ENCODE measurements at regions not wholly inside any gene's neighbourhood (a gene's known extent, or its start where the extent isn't known, plus 50 kb on each side); places are given as distances from the start of the nearest gene placed in this dataset.
A peak's percentile ranks its signal among the peaks of the same experiment; 100 is the strongest.
"Not testable (repeated sequence)": the region's sequence is repeated elsewhere in the genome, so short reads cannot be mapped to it uniquely, and the experiment has no call there.

DNA sequence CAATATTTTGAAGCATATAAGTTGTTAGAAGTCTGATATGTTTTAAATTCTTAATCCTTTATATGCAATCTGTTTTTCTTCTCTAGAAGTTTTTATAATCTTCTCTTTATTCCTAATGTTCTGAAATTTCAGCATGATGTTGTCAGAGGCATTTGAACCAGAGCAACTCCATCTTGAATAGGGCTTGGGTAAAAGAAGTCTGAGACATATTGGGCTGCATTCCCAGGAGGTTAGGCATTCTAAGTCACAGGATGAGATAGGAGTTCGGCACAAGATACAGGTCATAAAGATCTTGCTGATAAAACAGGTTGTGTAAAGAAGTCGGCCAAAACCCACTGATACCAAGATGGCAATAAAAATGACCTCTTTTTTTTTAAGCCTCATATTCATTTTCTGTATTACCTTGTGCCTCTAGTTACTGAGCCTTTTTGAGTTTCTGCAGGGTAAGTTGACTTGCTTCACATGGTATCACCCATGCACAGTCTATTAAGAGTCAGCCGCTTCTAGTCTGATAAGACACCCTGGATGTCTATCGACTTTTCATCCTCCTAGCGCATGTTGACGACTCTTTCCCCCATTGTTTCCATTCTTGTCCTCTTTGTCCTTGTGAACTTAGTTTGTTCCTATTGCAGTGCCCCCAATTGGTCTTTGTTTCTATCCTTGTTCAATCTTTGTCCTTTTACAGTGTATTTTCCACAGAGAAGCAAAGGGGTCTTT is 80.8 kb upstream of the RNU6-1 start:
- no peak for DNase-seq

DNA sequence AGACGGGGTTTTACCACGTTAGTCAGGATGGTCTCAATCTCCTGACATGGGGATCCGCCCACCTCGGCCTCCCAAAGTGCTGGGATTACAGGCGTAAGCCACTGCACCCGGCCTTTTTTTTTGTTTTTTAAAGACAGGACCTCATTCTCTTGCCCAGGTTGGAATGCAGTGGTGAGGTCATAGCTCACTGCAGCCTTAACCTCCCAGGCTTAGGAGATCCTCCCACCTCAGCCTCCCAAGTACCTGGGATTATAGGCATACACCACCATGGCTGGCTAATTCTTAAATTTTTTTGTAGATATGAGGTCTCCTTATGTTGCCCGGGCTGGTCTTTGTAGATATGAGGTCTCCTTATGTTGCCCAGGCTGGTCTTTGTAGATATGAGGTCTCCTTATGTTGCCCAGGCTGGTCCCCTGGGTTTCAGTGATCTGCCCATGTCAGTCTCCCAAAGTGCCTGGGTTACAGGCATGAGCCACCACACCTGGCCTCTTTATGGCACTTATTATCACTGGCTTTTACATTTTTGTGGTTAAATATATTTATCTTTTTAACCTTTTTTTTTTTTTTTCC is 82.3 kb upstream of the RNU6-1 start:
- DNase-seq = no peak

DNA sequence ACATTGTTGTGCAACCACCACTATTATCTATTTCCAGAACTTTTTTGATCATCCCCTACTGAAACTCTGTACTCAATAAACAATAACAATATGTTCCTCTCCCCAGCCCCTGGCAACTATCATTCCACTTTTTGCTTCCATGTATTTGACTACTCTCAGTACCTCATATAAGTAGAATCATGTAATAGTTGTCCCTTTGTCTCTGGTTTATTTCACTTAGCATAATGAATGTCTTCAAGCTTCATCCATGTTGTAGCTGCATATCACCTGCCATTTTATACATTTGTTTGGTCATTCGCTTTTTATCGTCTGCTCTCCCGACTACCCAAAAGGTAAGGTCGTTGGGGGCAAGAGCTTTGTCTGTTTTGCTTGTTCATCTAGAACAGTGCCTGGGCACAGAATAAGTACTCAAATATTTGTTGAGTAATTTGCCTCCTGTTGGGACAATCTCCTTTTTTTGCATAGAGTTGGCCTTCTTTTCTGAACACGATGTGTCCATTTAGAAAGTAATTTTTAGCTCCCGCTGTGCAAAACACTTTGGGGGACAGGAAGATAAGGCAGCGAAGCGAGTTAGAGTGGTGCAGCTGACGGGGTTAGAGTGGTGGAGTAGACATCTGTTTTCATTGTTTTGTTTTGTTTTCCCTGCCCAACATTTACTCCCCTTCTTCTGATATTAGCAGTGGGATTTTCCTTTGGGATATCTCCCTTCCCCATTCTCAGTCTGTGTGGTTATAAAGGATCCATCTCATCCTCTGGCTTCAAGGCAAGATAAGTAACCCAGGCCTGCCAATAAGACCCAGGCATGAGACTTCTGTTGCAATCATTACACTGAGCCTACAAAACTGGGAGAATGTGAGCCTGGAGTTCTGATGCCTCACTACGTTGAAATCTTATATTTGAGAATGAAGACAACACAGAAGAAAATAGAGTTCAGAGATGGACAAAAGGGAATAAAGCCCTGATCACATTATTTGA is 83.4 kb upstream of the RNU6-1 start:
- peak in 1 of 2 experiments; percentile 15 for DNase-seq

DNA sequence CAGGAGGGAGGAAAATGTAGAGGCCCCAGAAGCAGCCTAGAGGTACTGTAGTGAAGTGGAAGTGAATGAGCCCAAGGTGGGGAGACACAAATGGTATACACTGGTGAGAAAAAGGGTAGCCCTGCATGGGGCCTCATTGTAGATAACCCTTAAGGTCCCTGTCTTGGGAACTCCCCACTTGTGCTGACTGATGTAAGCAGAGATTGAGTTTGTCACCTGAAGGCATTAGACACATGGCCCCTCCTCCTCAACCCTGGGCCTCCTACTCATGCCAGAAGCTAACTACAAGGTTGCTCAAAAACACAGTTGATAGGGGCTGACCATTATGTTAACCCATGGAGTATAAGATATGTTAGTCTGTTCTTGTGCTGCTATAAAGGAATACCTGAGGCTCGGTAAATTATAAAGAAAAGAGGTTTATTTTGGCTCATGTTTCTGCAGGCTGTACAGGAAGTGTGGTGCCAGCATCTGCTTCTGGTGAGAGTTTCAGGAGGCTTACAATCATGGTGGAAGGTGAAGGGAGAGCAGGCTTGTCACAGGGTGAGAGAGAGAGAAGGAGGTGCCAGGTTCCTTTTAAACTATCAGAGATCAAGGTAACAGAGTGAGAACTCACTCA is 84.6 kb upstream of the RNU6-1 start:
- DNase-seq = no peak

DNA sequence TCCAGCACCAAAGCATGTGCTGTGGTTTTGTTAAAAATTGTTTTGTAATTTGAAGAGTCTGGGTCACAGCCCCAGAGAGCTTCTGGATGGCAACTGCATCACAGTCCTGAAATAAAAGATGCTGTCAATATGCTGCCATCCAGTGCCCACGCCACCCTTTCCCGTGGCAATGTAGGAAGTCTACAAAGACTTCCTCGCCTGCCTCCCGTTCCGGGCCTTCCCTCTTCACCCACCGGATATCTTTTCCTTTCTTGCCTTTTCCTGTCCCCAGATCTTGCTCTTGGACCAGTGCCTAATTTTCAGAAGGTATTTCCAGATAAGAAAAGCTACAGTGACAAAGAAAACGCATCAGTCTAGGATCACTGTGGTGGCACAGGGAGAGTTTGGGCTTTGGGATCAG is 85.3 kb upstream of the RNU6-1 start:
- DNase-seq = no peak

DNA sequence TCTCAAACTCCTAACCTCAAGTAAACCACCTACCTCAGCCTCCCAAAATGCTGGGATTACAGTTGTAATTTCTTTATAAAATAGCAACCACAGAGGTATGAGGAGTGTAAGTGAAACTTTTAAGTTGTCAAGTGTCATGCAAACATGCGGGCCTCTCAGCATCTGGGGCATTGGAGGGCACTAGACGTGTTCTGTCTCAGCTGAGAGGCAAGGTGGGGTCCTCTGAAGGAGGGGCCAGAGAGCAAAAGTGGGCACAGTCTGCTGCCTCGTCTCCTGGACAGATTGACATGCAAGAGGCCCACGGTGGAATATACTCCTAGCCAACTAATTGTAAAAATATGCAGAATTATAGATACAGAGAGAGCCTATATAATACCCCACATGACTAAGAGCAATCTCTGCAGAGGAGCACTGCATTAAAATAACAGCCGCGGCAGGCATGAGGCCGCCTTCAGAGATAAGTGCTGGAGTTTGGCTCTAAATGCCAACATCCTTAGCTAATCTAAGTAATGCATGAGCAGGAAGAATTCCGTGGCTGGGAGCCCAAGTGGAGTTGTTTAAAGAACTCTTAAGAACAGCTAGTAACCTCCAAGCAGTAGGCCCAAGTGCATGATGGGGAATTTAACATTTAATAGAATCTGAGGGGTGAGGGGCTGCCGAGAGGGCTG is 87.8 kb upstream of the RNU6-1 start:
- no peak for DNase-seq

DNA sequence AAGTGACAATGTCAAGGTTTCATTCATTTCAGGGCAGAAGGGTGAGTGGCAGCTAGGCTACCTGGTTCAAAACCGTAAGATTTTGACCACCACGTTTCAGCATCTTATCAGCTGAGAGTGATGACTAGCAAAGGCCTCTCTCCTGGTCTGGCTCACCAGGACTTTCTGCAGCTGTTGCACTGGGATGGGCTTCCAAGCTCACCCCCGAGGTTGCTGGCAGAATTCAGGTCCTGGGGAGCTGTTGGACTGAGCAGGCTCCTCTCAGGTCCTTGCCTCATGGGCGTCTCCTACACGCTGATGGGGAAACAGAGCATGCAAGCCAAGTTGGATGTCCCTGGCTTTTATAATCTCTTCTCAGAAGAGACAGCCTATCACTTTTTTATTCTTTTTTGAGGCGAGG is 88.8 kb upstream of the RNU6-1 start:
- DNase-seq = no peak

DNA sequence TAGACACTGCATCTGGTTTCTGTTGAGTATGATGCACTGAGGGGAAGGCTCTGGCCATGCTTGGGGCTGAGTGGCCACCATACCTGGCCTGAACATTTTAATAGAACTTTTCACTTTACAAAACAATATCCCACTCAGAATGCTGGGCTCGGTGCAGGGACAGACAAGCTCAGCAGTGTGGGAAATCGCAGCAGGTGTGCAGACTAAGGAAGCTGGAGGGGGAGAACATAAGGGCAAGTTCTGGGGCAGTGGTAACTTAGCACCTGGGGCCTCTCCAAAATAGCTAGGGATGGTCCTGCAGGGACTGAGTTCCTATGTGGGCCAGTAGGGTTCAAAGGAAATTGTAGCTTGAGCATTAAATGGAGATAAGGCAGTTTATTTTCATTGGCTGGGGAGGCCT is 90.9 kb upstream of the RNU6-1 start:
- DNase-seq = no peak

DNA sequence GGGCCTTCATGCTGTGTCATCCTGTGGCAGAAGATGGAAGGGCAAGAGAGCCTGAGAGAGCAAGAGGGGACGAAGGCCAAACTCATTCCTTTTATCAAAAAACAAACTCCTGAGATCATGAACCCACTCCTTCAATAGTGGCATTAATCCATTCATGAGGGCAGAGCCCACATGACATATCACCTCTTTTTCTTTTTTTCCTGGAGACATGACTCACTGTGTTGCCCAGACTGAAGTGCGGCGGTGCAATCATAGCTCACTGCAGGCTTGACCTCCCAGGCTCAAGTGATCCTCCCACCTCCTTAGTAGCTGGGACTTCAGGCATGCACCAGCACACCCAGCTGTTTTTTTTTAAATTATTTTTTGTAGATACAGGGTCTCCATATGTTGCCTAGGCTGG is 92.0 kb upstream of the RNU6-1 start:
- no peak for DNase-seq

DNA sequence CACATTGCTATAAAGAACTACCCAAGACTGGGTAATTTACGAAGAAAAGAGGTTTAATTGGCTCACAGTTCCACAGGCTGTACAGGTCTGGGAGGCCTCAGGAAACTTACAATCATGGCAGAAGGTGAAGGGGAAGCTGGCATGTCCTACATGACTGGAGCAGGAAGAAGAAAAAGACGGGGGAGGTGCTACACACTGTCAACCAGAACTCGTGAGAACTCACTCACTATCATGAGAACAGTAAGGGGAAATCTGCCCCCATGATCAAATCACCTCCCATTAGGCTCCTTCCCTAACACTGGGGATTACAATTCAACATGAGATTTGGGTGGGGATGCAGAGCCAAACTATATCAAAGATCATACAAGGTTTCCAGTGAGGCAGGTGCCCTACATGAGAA is 94.3 kb upstream of the RNU6-1 start:
- DNase-seq = not testable (repeated sequence)

DNA sequence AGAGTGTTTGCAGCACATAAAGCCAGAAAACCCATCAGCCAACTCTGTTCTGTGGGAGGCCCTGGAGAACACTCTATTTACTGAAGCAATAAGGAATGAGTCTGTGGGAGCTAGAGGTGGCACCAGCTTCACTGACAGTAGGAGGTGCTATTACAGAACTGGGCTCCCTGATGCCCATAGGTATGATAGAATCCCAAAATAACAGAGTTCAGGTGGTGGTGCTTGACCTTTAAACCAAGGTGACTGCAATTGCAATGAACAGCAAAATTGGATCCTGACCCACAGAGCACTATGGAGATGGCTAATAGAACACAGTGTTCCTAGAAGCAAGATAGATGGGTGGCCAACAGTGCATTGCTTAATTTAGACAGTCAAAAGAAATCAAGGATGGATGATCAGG is 95.4 kb upstream of the RNU6-1 start:
- no peak for DNase-seq

DNA sequence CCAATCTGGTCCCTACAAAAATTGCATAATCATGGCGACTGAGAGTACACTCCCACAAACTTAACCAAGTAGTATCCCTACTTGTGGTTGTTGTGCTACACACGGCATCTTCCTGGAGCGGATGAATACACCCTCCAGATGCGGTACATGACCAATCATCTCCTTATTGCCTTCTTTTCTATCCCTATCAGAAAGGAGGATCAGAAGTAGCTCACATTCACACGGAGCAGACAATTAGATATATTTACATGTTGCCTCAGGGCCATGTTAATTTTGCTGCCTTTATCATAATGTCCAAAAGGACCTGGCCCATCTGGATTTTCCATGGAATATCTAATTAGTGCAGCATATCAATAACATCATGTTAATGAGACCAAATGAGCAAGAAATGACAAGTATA is 96.4 kb upstream of the RNU6-1 start:
- DNase-seq = no peak

DNA sequence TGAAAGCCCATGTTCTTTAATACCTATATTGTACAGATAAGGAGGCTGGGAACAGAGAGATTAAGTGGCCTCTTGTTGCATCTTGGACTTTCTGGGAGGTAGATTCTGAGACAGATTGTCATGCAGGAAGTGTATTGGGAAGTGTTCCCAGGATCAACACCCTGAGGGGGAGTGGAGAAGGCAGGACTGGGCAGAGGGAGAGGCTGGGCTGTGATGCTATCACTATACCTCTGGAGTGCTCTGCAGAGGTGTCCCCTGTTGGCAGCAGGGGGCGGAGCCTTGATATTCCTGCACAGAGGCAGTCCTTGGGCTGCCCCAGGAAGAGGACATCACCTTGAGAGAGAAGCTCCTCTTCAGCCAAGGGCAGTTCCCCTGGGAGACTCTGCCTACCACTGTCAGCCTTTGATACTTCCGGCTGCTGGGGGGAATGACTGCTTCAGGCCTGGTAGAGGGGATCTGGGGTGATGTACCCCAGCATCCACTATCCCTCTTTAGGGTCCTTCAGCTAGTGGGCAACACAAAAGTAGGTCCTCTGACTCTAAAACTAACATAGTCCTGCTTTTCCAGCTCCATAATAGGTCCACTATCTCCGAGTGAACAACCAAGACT is 97.4 kb upstream of the RNU6-1 start:
- no peak for DNase-seq

DNA sequence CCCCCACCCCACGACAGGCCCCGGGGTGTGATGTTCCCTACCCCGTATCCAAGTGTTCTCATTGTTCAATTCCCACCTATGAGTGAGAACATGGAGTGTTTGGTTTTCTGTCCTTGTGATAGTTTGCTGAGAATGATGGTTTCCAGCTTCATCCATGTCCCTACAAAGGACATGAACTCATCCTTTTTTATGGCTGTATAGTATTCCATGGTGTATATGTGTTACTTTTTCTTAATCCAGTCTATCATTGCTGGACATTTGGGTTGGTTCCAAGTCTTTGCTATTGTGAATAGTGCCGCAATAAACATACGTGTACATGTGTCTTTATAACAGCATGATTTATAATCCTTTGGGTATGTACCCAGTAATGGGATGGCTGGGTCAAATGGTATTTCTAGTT is 99.3 kb upstream of the RNU6-1 start:
- DNase-seq = not testable (repeated sequence)

DNA sequence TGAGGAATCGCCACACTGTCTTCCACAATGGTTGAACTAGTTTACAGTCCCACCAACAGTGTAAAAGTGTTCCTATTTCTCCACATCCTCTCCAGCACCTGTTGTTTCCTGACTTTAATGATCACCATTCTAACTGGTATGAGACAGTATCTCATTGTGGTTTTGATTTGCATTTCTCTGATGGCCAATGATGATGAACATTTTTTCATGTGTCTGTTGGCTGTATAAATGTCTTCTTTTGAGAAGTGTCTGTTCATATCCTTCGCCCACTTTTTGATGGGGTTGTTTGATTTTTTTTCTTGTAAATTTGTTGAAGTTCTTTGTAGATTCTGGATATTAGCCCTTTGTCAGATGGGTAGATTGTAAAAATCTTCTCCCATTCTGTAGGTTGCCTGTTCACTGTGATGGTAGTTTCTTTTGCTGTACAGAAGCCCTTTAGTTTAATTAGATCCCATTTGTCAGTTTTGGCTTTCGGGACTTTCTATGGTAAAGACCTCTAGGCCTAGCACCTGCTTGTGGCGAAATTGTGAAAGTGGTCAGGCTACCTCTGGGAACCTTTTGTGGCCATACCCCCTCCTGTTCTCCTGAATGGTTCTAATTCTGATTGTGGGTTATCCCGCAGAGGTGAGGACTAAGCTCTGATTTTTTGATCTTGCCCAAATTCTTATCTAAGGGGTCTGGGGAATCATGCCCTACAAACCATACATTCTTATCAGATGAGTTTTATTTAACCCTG is 99.9 kb upstream of the RNU6-1 start:
- not testable (repeated sequence) for DNase-seq

DNA sequence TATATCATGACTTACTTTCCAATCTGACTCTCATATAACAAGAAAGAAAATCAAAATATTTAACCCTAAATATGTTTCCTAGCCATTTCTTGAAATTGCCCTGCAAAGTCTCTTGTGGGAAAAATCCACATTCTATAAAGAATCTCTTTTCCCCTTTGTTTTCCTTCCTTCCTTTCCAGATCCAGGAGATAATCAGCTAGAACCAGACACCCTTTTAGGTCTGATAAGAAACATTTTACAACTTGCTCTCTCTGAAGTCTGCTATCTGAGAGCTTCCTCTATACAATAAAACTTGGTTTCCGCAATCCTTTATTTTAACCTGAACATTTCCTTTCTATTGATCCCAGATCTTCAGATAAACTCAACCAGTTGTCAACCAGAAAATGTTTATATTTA is 100.5 kb upstream of the RNU6-1 start:
- no peak for DNase-seq

DNA sequence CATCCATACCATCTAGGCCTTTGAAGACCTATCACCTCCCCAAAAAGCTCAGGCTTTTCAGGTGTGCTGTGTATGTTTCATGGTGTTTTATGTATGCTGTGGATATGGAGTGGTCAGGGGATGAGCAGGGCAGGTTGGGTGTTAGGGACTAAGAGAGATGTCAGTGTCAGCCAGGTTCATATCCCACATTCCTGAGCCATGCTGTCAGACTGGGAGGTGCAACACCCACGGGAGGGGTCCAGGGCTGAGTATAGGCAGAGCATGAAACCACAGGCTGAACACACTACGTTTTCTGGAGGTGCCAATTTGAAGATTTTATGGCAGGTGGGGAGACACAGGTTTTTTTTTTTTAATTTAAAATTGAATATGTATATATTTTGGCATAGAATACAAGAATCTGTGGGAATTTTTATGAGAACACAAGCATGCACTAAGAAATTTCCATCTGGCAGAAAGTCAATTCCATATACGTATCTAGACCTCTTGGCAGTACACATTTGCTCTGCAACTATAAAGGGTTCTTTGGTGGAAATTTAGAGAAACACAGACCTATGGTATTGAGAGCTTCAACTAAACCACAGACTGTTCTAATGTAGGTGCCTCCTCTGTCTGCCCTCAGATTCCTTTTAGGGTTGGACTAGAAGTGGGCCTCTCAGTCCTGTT is 101.9 kb upstream of the RNU6-1 start:
- no peak for DNase-seq

DNA sequence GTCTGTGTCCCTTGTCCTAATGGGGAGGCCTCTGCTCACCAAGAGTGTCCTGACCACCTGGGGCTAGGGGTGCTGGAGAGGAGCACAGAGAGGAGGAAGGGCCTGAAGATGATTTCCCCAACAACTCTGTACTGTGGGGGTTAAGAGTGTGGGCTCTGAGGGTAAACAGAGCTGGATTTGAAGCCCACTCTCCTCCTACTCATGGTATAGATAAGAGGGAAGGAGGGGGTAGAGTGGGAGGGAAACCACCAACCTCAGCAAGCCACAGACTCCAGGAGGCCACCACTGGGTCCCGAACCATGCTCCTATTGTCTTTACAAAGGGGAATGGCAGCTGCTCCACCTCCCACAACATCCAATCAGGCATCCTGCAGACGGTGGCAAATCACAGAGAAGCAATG is 103.6 kb upstream of the RNU6-1 start:
- DNase-seq = no peak

DNA sequence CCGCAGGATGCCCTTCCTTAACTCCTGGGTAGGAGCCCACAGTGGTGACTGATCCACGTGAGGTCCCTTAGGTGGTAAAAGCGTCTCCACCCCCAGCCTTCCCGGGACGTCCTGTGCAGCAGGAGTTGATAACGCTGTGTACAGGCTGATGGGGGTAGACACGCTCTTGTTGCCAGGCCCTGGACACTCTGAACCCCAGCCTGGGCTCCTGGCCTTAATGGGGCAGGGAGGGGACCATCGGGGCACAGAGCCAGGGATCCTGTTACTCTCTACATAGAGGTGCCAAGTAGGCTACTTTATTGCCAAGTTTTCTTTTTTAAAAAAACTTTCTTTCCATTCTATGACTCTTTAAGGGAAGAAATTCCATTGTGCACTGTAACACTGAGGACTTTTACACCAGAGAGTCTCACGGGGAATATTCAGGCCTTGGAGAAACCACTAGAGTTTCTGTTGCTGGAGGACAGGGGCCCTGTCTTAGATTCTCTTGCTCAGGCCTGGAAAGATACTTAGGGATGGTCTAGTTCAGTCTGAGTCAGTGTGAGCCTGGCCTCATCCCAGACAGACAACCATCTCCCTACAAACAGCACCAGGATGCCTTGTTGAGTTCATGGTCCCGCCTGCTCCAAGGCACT is 104.3 kb upstream of the RNU6-1 start:
- no peak for DNase-seq

DNA sequence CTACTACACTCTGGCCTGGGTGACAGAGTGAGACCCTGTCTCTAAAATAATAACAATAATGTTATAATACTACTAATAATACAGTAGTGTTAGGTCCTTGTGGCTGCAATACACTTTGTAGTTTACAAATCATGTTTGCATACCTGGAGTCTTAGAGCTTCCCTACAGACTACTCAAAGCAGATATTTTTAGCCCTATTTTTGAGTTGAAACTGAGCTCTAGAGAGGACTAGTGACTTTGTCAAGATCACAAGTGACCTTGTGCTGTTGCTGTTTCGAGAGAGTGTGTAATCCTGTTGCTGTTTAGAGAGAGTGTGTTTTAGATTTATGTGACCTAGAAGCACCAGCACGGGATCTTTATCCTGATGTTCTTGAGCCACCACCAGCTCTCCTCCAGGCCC is 105.3 kb upstream of the RNU6-1 start:
- no peak for DNase-seq
